Adrenal gland (tissue), 9 donors: ENCODE measurements at regions not wholly inside any gene's neighbourhood (a gene's known extent, or its start where the extent isn't known, plus 50 kb on each side); places are given as distances from the start of the nearest gene placed in this dataset.

Source experiments
- DNase-seq, 7 donors: peaks; one replicate each; pipeline ENCODE4 v3.0.0-alpha.2; 2019 to 2020
- H3K27ac ChIP-seq, 5 donors: fragments of 200-600 bp; sonication (generic) in 4 of 5; 1 replicate in 3 of 5; 2 replicates in 2 of 5; pipeline versions ENCODE4 v1.5.1 to v1.8.0; 2016 to 2020; ENCODE audit warnings: mild to moderate bottlenecking in 1 of 5
- H3K27me3 ChIP-seq: fragments of 200-600 bp; 2 replicates; pipeline ENCODE4 v1.8.0; 2021
- H3K36me3 ChIP-seq, 2 donors: fragments of 200-600 bp; replicated peaks in 1 of 2; 1 replicate in 1 of 2; 2 replicates in 1 of 2; pipeline versions ENCODE4 v1.5.1 to v1.8.0; 2018 to 2022
- H3K4me1 ChIP-seq, 2 donors: fragments of 200-600 bp; replicated peaks in 1 of 2; 1 replicate in 1 of 2; 2 replicates in 1 of 2; pipeline versions ENCODE4 v1.5.1 to v1.8.0; 2018 to 2021
- H3K4me3 ChIP-seq, 4 donors: fragments of 200-600 bp; sonication (generic) in 3 of 4; one replicate each; pipeline ENCODE4 v1.5.1; 2016 to 2018
- H3K9me3 ChIP-seq, 3 donors: fragments of 200-600 bp; sonication (generic) in 1 of 3; replicated peaks in 1 of 3; 1 replicate in 2 of 3; 2 replicates in 1 of 3; pipeline versions ENCODE4 v1.5.1 to v1.8.0; 2016 to 2021
- CTCF ChIP-seq, 6 experiments: fragments of 450-650 bp in 4 of 6; fragments of 200-600 bp in 2 of 6; sonication (generic) in 1 of 6; IDR thresholded peaks; 1 replicate in 5 of 6; 2 replicates in 1 of 6; pipeline versions ENCODE4 v1.5.1 to v1.8.0; 2016 to 2021; ENCODE audit warnings: antibody characterized with exemption in 6 of 6, mild to moderate bottlenecking in 2 of 6, moderate library complexity in 1 of 6
- POLR2A ChIP-seq, 2 donors: fragments of 450-650 bp; IDR thresholded peaks; one replicate each; pipeline ENCODE4 v1.6.1; 2017; ENCODE audit warnings: antibody characterized with exemption in 2 of 2, mild to moderate bottlenecking in 2 of 2, moderate library complexity in 1 of 2
- WGBS, 4 donors: extraction: QIAGEN DNeasy Blood & Tissue Kit in 2 of 4; methylation state at CpG; one replicate each; pipeline versions ENCODE4 v1.1.5 to v1.1.7; 2013 to 2017; 5-methylcytosine and 5-hydroxymethylcytosine counted together
- intact Hi-C, 2 donors: fragments of 100-400 bp; cut with DNase I; formaldehyde crosslinking; loops; one replicate each; pipeline versions ENCODE4 v1.14.1 to v1.15.0; 2022 to 2023
- donor health status: healthy with polysubstance abuse.
- donor health status: Bipolar disorder and iron deficiency.
- donor health status: DM: yes; HTN: yes; CAD: no.
- donor health status: DM: no; HTN: no; CAD: no.
- donor health status: DM: no; HTN: no; CAD: no.

- H3K4me1 ChIP-seq = no peaks in the 10 kb centered on the region
- intact Hi-C loops = no loop called here
- no peak for DNase-seq
- no peaks in the 10 kb centered on the region for H3K27me3 ChIP-seq
- H3K4me3 ChIP-seq = no peak overlapping the region
- WGBS, 4 donors = 46 to 54% (median 50%) methylated on average over 5 of the region's 5 CpGs
- TF ChIP-seq POLR2A (IDR thresholded peaks at IDR 0.05) = no peak
- TF ChIP-seq CTCF (IDR thresholded peaks at IDR 0.05) = no peak
- no peak overlapping the region for H3K27ac ChIP-seq
- H3K36me3 ChIP-seq = no peaks in the 10 kb centered on the region
- H3K9me3 ChIP-seq = no peaks in the 10 kb centered on the region
Observed at GRCh38 chr3:25088284-25088683, 339.8 kb upstream of the RARB start.

- TF ChIP-seq POLR2A (IDR thresholded peaks at IDR 0.05) (no peak), CTCF (IDR thresholded peaks at IDR 0.05) (no peak)
- WGBS, 4 donors = 59 to 64% (median 62%) methylated on average over 6 of the region's 6 CpGs
- DNase-seq = no peak
- no peaks in the 10 kb centered on the region for H3K9me3 ChIP-seq
- no peaks in the 10 kb centered on the region for H3K36me3 ChIP-seq
- intact Hi-C loops = no loop called here
- no peaks in the 10 kb centered on the region for H3K27me3 ChIP-seq
- no peaks in the 10 kb centered on the region for H3K4me1 ChIP-seq
- H3K27ac ChIP-seq = no peak overlapping the region
- no peak overlapping the region for H3K4me3 ChIP-seq
Observed at GRCh38 chr3:25090698-25091453, 337.2 kb upstream of the RARB start.

GRCh38 chr3:25091934-25092333, 336.1 kb upstream of the RARB start:
- H3K4me3 ChIP-seq = no peak overlapping the region
- intact Hi-C loops = no loop called here

More at GRCh38 chr3:25091934-25092333, 336.1 kb upstream of the RARB start:
- H3K9me3 ChIP-seq = no peaks in the 10 kb centered on the region
- H3K36me3 ChIP-seq = no peaks in the 10 kb centered on the region
- H3K27me3 ChIP-seq = no peaks in the 10 kb centered on the region
- no peak for DNase-seq
- no peaks in the 10 kb centered on the region for H3K4me1 ChIP-seq
- no peak overlapping the region for H3K27ac ChIP-seq
- TF ChIP-seq CTCF (IDR thresholded peaks at IDR 0.05) = no peak
- TF ChIP-seq POLR2A (IDR thresholded peaks at IDR 0.05) = no peak
- whole genome bisulfite sequencing, 4 donors = 59 to 72% (median 64%) methylated on average over 5 of the region's 5 CpGs
